ENCODE measurements at regions not wholly inside any gene's neighbourhood (a gene's known extent, or its start where the extent isn't known, plus 50 kb on each side); places are given as distances from the start of the nearest gene placed in this dataset.
"Not testable (repeated sequence)": the region's sequence is repeated elsewhere in the genome, so short reads cannot be mapped to it uniquely, and the experiment has no call there.

- CTCF ChIA-PET: interaction anchor here (0.7 to 1.2 kb wide), 4 partner anchors 64 to 896 kb away, joined by 3 to 4 read pairs (median 3); no protein-coding TSS in a partner anchor
- H3K4me1 ChIP-seq: no peaks in the 10 kb centered on the region
- WGBS (ENCODE audit: missing lambda C conversion rate): 11% methylated on average over 3 of the region's 3 CpGs
- no peak overlapping the region for H3K4me2 ChIP-seq
- POLR2A ChIA-PET: no interaction called here
- DNase-seq (ENCODE audit: low read depth in 1 of 2, low spot score in 1 of 2) (peak; percentile 4 to 79), ATAC-seq (peak; percentile 62 to 89; a peak in 4 of 6 replicates), FAIRE-seq (peak; percentile 98)
- no peaks in the 10 kb centered on the region; the same call in 2 of the 3 replicates for H3K9me3 ChIP-seq
- H3K27ac ChIP-seq: no peak overlapping the region
- peak; percentile 49 to 72 for TF ChIP-seq RAD21 (conservative IDR thresholded peaks at IDR 0.05 in 1 of 2, IDR thresholded peaks at IDR 0.05 in 1 of 2)
- TF ChIP-seq CTCF (IDR thresholded peaks at IDR 0.05): peak; percentile 41
- no peak for TF ChIP-seq CHD2 (IDR thresholded peaks at IDR 0.05; ENCODE audit: low read length, partially characterized antibody)
- no peak for TF ChIP-seq SREBF2 (IDR thresholded peaks at IDR 0.05)
- no peak for TF ChIP-seq CHD4 (IDR thresholded peaks at IDR 0.05; ENCODE audit: borderline replicate concordance)
- TF ChIP-seq PHF8 (IDR thresholded peaks at IDR 0.05; ENCODE audit: borderline replicate concordance, low read depth): no peak
- TF ChIP-seq HOXB13 (CRISPR knock-in tag; IDR thresholded peaks at IDR 0.05; ENCODE audit: low read depth): no peak
- TF ChIP-seq NFE2L2 (conservative IDR thresholded peaks at IDR 0.05; ENCODE audit: low read length): no peak
- TF ChIP-seq GATA3 (IDR thresholded peaks at IDR 0.05; ENCODE audit: borderline replicate concordance): no peak
- TF ChIP-seq, protein P1, sequence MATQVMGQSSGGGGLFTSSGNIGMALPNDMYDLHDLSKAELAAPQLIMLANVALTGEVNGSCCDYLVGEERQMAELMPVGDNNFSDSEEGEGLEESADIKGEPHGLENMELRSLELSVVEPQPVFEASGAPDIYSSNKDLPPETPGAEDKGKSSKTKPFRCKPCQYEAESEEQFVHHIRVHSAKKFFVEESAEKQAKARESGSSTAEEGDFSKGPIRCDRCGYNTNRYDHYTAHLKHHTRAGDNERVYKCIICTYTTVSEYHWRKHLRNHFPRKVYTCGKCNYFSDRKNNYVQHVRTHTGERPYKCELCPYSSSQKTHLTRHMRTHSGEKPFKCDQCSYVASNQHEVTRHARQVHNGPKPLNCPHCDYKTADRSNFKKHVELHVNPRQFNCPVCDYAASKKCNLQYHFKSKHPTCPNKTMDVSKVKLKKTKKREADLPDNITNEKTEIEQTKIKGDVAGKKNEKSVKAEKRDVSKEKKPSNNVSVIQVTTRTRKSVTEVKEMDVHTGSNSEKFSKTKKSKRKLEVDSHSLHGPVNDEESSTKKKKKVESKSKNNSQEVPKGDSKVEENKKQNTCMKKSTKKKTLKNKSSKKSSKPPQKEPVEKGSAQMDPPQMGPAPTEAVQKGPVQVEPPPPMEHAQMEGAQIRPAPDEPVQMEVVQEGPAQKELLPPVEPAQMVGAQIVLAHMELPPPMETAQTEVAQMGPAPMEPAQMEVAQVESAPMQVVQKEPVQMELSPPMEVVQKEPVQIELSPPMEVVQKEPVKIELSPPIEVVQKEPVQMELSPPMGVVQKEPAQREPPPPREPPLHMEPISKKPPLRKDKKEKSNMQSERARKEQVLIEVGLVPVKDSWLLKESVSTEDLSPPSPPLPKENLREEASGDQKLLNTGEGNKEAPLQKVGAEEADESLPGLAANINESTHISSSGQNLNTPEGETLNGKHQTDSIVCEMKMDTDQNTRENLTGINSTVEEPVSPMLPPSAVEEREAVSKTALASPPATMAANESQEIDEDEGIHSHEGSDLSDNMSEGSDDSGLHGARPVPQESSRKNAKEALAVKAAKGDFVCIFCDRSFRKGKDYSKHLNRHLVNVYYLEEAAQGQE (IDR thresholded peaks at IDR 0.05): no peak
- TF ChIP-seq SMC3 (IDR thresholded peaks at IDR 0.05): peak; percentile 56
- TF ChIP-seq ZC3H11A (IDR thresholded peaks at IDR 0.05): no peak
- H3K4me3 ChIP-seq: no peak overlapping the region
Measured at GRCh38 chrX:63250253-63250868, 100.8 kb downstream of the SPIN4 start.

- H3K4me3 ChIP-seq; DNase-seq (ENCODE audit: low read depth in 1 of 2, low spot score in 1 of 2); H3K9me3 ChIP-seq; FAIRE-seq; ATAC-seq; CTCF ChIA-PET; H3K4me1 ChIP-seq; H3K4me2 ChIP-seq; H3K27ac ChIP-seq; POLR2A ChIA-PET: not testable (repeated sequence)
- whole genome bisulfite sequencing (ENCODE audit: missing lambda C conversion rate): no CpG with 5 or more reads among the region's 2 CpGs
Measured at GRCh38 chrX:63242689-63243088, 108.4 kb downstream of the SPIN4 start.

DNA sequence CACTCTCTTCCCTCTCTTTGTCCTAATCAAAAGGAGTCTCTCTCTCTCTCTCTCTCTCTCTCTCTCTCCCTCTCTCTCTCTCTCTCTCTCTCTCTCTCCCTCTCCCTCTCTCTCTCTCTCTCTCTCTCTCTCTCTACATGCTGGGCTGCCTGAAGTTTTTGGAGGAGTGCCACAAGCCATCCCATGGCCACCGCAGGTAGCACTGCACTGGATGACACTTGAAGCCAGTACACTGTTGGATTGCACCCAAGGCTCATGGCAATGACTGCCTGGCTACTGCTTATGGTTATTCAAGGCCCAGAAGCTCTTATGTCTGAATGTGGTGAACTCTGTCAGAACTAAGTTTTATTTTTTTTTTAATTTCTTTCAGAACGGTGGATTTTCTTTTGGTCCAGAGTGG, 115.2 kb downstream of the SPIN4 start:
- H3K4me1 ChIP-seq; FAIRE-seq; ATAC-seq; H3K9me3 ChIP-seq; CTCF ChIA-PET; POLR2A ChIA-PET; H3K4me3 ChIP-seq; DNase-seq (ENCODE audit: low read depth in 1 of 2, low spot score in 1 of 2); H3K27ac ChIP-seq; H3K4me2 ChIP-seq: not testable (repeated sequence)
- WGBS (ENCODE audit: missing lambda C conversion rate): no CpG with 5 or more reads among the region's 2 CpGs

DNA sequence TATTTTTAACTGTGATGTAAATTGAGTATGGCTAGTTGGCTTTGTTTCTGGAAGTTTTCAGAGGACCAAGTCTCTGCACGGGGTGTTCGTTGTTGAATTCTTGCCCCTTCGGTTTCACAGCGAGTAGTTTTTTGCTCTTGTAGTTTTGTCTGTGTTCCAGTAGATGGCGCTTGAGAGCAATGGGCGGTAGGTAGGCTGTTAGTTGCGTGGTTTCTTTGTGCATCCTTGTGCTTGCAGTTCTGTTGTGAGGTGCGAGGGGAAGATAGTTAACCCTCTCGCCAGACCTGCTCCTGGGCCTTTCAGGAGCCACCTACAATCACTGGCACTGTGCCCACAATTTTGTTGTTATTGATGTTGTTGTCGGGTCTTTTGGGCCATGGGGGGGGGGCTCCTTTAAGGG, 118.1 kb downstream of the SPIN4 start:
- CTCF ChIA-PET; H3K4me1 ChIP-seq; H3K4me3 ChIP-seq; H3K4me2 ChIP-seq; H3K27ac ChIP-seq; H3K9me3 ChIP-seq; DNase-seq (ENCODE audit: low read depth in 1 of 2, low spot score in 1 of 2); ATAC-seq; POLR2A ChIA-PET: not testable (repeated sequence)
- no CpG with 5 or more reads among the region's 10 CpGs for WGBS (ENCODE audit: missing lambda C conversion rate)
- peak; percentile 97 for FAIRE-seq

- H3K27ac ChIP-seq; ATAC-seq; DNase-seq (ENCODE audit: low read depth in 1 of 2, low spot score in 1 of 2); H3K4me2 ChIP-seq; H3K4me3 ChIP-seq; CTCF ChIA-PET; POLR2A ChIA-PET; H3K9me3 ChIP-seq; H3K4me1 ChIP-seq: not testable (repeated sequence)
- FAIRE-seq: peak; percentile 46
- WGBS (ENCODE audit: missing lambda C conversion rate): no CpG with 5 or more reads among the region's 1 CpG
Measured at GRCh38 chrX:63218202-63218601, 132.9 kb downstream of the SPIN4 start.

DNA sequence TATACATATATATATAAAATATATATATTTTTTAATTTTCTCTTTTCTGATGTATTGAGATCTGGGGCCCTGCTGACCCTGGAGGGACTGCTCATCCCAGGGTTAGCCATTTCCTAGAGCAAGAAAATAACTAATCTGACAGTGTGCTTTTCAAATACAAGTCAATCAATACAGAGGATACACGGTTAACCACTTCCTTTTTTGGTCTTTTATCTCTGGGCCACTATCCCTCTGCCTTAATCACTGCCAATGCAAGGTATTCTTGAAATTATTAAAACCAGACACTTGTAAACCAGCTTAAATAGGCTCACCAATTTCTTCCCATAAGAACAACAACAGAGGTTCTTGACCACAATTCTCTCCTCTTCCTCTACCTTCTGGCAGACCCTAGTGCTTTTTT, 133.6 kb downstream of the SPIN4 start:
- H3K4me3 ChIP-seq; H3K4me2 ChIP-seq; POLR2A ChIA-PET; H3K9me3 ChIP-seq; ATAC-seq; H3K27ac ChIP-seq; FAIRE-seq; CTCF ChIA-PET; H3K4me1 ChIP-seq; DNase-seq (ENCODE audit: low read depth in 1 of 2, low spot score in 1 of 2): not testable (repeated sequence)
- WGBS (ENCODE audit: missing lambda C conversion rate): no CpG with 5 or more reads among the region's 1 CpG

DNA sequence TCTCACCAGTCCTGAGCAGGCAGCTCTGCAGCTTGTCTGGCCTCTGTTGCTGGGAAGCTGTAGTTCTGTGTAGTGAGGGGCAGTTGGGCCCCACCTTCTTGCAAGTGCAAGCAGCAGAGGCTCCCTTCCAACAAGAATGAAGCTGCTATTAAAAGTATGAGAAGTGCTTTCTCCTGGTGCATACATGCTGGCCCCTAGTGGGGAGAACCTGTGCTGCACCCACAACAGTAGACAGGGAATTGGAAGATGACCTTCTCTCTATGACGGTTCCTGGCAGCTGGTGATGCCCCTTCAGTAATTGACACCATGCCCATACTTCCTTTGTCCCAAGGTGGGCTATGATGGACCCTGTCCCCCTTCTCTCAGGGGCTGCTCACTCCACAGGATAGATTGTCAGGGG, 141.5 kb downstream of the SPIN4 start:
- POLR2A ChIA-PET; H3K4me2 ChIP-seq; H3K4me1 ChIP-seq; DNase-seq (ENCODE audit: low read depth in 1 of 2, low spot score in 1 of 2); H3K4me3 ChIP-seq; H3K27ac ChIP-seq; CTCF ChIA-PET; H3K9me3 ChIP-seq: not testable (repeated sequence)
- FAIRE-seq (peak; percentile 7), ATAC-seq (peak; percentile 50 to 75; a peak in 4 of 6 replicates)
- no CpG with 5 or more reads among the region's 1 CpG for WGBS (ENCODE audit: missing lambda C conversion rate)

All from A549 (cell line).